ENCODE measurements at regions not wholly inside any gene's neighbourhood (a gene's known extent, or its start where the extent isn't known, plus 50 kb on each side); places are given as distances from the start of the nearest gene placed in this dataset.

DNA sequence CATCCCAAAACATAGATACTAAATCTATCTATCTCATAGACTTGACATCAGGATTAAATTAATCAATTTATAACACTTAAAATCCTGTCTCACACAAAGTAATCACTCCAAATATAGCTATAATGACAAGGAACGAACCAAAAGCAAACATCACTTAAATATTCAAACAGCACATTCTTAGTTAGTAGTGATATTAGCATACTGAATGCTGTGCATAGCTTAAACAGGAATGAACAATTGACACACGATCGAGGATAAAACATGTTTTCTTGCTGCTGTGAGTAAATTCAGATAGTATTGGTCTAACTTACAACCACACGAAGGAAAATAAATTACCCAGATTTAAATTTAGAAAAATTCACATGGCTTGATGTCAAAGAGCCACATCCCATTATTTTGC is 58.9 kb upstream of the SNTG2 start:
- no peak for TF ChIP-seq POLR2A (IDR thresholded peaks at IDR 0.05)
- TF ChIP-seq, protein P1, sequence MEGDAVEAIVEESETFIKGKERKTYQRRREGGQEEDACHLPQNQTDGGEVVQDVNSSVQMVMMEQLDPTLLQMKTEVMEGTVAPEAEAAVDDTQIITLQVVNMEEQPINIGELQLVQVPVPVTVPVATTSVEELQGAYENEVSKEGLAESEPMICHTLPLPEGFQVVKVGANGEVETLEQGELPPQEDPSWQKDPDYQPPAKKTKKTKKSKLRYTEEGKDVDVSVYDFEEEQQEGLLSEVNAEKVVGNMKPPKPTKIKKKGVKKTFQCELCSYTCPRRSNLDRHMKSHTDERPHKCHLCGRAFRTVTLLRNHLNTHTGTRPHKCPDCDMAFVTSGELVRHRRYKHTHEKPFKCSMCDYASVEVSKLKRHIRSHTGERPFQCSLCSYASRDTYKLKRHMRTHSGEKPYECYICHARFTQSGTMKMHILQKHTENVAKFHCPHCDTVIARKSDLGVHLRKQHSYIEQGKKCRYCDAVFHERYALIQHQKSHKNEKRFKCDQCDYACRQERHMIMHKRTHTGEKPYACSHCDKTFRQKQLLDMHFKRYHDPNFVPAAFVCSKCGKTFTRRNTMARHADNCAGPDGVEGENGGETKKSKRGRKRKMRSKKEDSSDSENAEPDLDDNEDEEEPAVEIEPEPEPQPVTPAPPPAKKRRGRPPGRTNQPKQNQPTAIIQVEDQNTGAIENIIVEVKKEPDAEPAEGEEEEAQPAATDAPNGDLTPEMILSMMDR (IDR thresholded peaks at IDR 0.05) = no peak
